NCI-H2029 (cell line): ENCODE measurements at regions not wholly inside any gene's neighbourhood (a gene's known extent, or its start where the extent isn't known, plus 50 kb on each side); places are given as distances from the start of the nearest gene placed in this dataset.

Experiments
- DNase-seq: peaks from one replicate; lab custom pipeline; 2025; lab: John Stamatoyannopoulos, UW

DNA sequence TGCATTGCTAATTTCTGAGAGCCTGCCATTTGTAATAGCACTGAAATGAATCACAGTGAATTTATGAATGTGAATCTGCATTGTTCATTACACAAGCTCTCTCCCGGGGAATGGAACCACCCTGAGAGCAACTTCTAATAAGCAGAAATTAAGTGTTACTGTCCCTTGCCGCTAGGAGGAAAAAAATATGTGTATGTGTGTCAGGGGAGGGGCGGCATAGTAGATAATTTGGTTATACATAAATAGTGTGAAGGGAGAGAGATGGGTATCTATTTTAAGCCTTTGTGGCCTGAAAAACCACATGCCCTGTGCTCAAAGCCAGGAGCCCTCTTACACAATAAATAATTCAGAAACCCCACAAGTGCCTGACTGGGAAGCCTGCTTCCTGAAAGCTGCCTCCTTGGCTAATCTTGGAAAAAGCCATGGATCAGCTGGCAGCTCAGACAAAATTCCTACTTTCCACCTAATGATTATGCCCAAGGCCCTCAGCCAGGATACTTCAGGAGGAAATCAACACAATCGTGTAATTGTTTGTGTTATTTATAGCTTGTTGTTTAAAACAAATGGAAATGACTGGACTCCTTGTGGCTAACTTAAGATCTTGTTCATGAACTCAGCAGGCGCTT, 366.2 kb upstream of the KITLG start:
- no peak for DNase-seq

DNA sequence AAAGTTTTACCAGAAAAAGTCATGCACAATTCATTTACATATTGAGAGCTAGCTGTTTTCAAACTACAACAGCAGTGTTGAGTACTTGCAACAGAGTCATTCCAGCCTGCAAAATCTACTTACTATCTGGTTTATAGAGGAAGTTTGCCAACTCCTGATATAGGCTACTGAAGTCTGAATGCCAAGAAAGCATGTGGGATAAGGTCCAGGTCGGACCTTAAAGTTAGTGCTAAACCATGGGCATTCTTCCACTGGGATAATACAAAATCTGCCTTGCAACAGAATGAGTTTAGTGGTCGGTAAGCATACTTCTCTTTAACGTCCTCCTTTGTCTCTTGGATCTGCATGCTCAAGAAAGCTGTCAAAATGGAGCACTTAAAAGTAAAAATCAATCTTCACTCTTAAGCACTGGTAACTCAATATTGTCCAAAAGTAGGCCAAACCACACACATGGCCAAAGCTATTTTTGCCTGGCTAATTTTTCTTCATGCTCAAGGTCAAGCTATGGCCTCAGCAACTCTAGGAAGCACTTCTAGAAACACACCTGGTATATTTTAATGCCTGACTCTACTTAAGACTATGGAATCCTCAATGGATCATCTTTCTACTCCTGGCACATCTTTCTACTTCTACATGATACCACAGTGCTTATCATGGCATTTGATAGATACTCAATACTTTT, 364.9 kb upstream of the KITLG start:
- DNase-seq, result no peak

DNA sequence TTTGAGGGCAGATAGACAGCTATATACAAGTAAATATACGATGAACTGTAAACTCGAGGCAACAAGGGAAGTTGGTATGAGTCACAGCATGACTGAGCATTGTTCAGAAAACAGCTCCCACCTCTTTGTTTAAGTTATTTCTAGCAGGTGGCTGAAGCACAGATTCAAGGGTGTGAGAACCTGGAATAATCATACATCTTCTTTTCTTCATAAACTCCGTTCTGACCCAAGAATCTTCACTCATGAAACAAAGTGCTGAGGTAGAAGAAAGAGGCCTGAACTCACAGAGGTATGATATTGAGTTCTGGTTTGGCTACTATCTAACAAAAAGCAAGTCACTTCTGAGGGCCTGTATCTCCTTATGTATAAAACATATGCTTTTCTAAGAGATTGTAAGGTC, 364.1 kb upstream of the KITLG start:
- no peak for DNase-seq

DNA sequence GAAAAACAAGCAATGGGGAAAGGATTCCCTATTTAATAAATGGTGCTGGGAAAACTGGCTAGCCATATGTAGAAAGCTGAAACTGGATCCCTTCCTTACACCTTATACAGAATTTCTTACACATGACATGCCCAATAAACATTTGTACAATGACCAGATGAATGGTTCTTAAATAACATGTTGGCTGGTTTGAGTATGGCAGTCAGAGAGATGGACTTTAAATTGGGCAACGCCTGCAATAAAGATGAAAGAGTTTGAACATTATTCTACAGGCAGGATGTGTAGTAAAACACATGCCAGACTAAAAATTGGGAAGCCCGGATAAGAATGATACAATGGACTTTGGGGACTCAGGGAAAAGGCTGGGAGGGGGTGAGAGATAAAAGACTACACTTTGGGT, 360.6 kb upstream of the KITLG start:
- no peak for DNase-seq

DNA sequence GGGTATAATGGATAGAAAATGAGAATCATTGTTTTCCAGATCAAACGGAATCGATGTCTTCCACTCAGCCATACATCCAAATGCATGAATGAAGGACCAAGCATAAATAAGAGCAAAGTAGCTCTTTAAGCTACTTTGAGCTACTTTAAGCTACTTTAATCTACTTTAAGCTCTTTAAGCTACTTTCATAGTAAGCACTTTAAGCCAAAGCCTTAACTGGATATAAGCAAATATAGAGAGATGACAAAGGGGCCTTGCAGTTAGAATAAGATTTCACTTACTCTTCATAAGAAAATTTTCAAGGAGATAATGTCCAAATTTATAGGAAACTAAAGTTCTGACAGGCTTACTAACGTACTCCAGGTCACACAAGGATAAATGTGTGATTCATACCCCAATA, 355.6 kb upstream of the KITLG start:
- no peak for DNase-seq

- no peak for DNase-seq
Measured at GRCh38 chr12:88934163-88934747, 354.0 kb upstream of the KITLG start.

DNA sequence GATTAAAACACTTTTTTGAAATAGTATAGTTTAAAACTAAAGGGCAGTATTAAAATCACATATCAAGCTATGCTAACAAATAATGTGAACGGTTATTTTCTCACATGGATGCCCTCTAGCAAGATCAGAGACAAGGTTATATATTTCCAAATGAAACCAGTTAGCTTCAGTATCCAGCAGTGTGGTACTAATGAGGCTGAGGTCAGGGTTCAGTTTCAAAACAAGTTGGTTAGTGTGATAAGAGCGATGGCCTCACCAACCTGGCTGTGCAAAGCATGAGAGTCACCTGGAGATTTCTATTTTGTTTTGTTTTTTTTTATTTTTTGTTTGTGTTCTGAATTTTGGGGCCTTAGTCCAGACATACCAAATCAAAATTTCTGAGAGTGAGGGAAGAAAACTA, 352.2 kb upstream of the KITLG start:
- DNase-seq, result no peak

GRCh38 chr12:88931598-88931997, 351.3 kb upstream of the KITLG start:
- no peak for DNase-seq

DNA sequence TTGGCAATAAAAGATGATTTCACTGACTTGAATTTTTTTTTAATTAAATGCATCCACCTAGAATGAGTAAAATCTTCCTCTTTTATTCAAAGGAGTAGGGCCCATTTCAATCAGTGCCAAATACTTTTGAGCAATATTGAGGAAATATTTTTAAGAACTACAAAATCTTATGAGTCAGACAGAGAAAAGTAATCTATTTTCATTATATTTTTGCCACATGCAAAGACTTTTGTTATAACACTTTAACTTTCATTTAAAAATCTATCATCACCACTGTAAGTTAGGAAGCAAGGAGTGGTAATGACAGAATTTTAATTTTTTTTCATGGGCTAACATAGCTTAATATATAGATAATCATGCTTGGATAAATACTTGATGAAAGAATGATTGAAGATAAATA, 345.2 kb upstream of the KITLG start:
- no peak for DNase-seq

DNA sequence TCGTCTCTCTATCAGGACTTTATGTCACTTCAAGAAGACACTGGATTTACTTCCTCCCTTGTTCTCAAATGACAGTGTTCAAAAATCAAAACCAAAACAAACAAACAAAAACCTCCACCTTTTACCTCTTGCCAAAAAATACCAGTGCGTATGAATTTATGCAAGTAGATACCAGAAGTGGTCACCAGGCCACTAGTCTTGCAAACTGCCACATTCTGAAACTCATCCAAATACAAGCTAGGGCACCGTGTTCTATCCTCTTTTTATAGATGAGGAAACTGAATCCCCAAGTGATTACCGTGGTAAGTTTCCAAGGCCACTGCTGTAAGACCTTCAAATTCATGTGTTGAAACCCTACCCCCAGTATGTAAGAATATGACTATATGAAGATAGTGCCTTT, 343.9 kb upstream of the KITLG start:
- no peak for DNase-seq

GRCh38 chr12:88923631-88924030, 343.4 kb upstream of the KITLG start:
- no peak for DNase-seq

DNA sequence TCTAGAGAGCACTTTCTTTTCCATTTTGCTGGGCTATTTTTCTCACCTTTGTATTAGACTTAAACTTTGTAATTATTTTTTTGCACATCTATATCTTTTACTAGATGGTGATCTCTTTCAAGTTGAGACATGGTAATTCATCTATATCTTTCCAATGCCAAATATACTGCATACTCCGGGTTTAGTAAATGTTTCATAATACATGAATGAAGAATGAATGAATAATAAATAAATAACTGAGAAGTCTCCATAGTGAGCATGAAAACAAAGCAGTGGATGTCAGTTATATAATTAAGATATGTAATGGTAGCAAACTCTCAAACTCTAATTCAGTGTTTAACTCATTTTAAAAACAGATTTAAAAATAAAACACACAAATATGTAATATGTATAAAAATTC, 342.5 kb upstream of the KITLG start:
- no peak for DNase-seq

DNA sequence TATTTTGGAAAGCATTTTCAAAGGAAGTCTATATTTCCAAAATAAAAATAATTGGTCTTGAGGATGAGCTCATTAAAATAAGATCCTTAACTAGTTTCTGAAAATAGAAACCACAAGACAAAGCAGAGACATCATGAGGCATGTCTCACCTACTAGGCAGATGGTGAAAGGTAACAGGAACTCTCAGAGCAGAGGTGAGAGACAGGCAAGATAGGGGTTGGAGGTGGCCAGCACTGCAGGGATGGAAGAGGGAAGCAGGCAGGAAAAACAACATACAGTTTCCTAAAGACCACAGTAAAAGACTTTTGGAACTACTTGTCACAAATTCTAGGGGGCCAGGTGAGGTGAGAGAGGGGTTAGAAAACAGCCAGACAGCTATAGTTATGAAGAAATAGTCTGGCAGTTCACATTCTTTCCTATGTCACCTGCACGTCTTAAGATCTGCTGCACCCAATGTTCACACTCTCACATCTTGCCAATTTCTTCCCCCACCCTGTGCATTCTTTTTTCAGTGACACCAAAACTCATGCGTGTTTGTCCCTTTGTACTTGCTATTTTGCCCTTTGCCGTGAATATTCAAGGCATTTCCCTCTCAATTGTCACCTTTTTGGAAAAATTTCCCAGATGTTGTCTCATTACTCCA, 341.7 kb upstream of the KITLG start:
- DNase-seq, result no peak

GRCh38 chr12:88921434-88921833, 341.2 kb upstream of the KITLG start:
- no peak for DNase-seq

DNA sequence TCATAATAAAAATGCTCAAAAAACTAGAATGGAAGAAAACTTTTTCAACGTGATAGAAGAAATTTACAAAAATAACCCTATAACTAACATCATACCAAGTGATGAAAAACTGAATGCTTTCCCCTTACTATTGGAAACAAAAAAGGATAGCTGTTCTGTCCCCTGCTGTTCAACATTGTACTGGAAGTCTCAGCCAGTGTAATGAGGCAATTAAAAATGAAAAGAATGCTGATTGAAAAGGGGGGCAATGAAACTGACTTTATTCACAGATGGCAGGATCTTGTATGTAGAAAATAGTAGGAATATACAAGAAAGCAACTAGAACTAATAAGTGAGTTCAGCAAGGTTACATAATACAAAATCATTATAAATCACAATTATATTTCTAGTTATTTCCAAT, 337.9 kb upstream of the KITLG start:
- no peak for DNase-seq

- DNase-seq, result no peak
Measured at GRCh38 chr12:88914967-88915366, 334.7 kb upstream of the KITLG start.

DNA sequence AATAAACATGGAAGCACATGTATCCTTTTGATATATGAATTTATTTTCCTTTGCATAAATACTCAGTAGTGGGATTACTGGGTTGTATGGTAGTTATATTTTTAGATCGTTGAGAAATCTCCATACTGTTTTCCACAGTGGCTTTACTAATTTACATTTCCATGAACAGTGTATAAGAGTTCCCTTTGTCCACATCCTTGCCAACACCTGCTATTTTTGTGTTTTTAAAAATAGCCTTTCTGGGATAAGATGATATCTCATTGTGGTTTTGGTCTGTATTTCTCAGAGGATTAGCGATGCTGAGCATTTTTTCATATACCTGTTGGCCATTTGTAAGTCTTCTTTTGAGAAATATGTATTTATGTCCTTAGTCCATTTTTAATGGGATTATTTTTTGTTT, 329.2 kb upstream of the KITLG start:
- no peak for DNase-seq

DNA sequence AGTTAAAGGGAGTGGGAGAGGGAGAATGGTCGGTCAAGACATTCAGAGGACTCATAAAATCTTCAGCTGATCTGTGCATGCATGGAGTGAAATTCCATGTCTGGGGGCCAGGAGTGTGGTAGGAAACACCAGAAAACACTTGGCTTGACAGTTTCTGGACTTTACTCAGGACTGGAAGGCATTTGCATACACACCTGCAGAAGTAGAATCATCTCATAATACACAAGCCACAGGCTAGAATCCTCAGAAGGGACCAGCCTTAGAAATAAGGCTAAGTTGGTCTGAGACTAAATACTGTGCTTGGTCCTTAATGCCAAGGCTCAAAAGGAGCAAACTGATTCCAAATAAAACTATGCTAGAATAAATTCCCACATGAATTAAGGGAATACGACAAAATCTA, 328.1 kb upstream of the KITLG start:
- DNase-seq, result no peak

GRCh38 chr12:88904705-88905104, 324.4 kb upstream of the KITLG start:
- DNase-seq, result peak; percentile 42

DNA sequence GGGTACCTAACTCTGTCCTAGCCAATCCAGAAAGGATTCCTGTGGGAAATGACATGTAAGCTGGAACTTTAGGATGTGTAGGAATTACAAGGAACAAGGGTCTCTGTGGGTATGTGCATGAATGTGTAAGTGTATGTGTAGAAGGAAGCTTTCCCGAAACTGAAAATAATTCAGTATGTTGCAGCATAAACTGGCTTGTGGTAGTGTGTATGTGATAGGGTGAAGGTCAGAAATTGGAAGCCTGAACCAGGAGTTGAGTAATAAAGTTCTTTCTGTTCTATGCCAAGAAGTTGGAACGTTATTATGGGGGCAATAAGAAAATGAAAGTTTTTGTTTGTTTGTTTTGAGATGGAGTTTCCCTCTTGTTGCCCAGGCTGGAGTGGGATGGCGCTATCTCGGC, 323.1 kb upstream of the KITLG start:
- no peak for DNase-seq

- DNase-seq, result no peak
Measured at GRCh38 chr12:88897723-88898122, 317.5 kb upstream of the KITLG start.

GRCh38 chr12:88896958-88897357, 316.7 kb upstream of the KITLG start:
- DNase-seq, result no peak

GRCh38 chr12:88895634-88896033, 315.4 kb upstream of the KITLG start:
- no peak for DNase-seq
